NOMO-1 treated with DMSO at 0.1 percent for 48 hours (cell line): ENCODE measurements at regions not wholly inside any gene's neighbourhood (a gene's known extent, or its start where the extent isn't known, plus 50 kb on each side); places are given as distances from the start of the nearest gene placed in this dataset.
"Not testable (repeated sequence)": the region's sequence is repeated elsewhere in the genome, so short reads cannot be mapped to it uniquely, and the experiment has no call there.

Experiments used
- DNase-seq: peaks from one replicate; lab custom pipeline; 2025; ENCODE audit not compliant: unreplicated experiment; lab: John Stamatoyannopoulos, UW

DNA sequence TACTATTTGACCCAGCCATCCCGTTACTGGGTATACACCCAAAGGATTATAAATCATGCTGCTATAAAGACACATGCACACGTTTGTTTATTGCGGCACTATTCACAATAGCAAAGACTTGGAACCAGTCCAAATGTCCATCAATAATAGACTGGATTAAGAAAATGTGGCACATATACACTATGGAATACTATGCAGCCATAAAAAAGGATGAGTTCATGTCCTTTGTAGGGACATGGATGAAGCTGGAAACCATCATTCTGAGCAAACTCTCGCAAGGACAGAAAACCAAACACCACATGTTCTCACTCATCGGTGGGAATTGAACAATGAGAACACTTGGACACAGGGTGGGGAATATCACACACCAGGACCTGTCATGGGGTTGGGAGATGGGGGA, 56.7 kb upstream of the SELENOP start:
- not testable (repeated sequence) for DNase-seq

DNA sequence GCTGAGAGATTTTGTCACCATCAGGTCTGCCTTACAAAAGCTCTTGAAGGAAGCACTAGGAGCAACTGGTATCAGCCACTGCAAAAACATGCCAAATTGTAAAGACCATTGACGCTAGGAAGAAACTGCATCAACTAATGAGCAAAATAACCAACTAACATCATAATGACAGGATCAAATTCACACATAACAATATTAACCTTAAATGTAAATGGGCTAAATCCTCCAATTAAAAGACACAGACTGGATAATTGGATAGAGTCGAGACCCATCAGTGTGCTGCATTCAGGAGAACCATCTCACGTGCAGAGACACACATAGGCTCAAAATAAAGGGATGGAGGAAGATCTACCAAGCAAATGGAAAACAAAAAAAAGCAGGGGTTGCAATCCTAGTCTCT, 53.1 kb upstream of the SELENOP start:
- not testable (repeated sequence) for DNase-seq
